OCI-LY1 (cell line): ENCODE measurements at regions not wholly inside any gene's neighbourhood (a gene's known extent, or its start where the extent isn't known, plus 50 kb on each side); places are given as distances from the start of the nearest gene placed in this dataset.

ENCODE experiments used
- H2AFZ ChIP-seq: fragments of 200-600 bp; sonication (generic), shearing (Covaris generic); 2 replicates; pipeline ENCODE4 v1.6.0; 2014; ENCODE audit warnings: antibody characterized with exemption, mild to moderate bottlenecking, low read length
- H3F3A ChIP-seq: fragments of 200-600 bp; sonication (generic), shearing (Covaris generic); 2 replicates; pipeline ENCODE4 v1.6.0; 2014; ENCODE audit warnings: mild to moderate bottlenecking, antibody characterized with exemption, low read length, moderate library complexity; ENCODE audit not compliant: insufficient read depth
- H3K27ac ChIP-seq: fragments of 200-600 bp; sonication (generic); 2 replicates; pipeline ENCODE4 v1.5.1; 2014; ENCODE audit warnings: low read length, mixed run types, mild to moderate bottlenecking, low read depth; ENCODE audit not compliant: poor library complexity, severe bottlenecking
- H3K27me3 ChIP-seq: fragments of 200-600 bp; sonication (generic); 2 replicates; pipeline ENCODE4 v1.6.0; 2014; ENCODE audit warnings: antibody characterized with exemption, mild to moderate bottlenecking, low read length, moderate library complexity; ENCODE audit not compliant: insufficient read depth
- H3K36me3 ChIP-seq: fragments of 200-600 bp; sonication (generic); 2 replicates; pipeline ENCODE4 v1.6.1; 2014; ENCODE audit warnings: mild to moderate bottlenecking, antibody characterized with exemption, low read length, moderate library complexity, mixed read lengths; ENCODE audit not compliant: insufficient read depth
- H3K4me1 ChIP-seq: fragments of 200-600 bp; sonication (generic); 2 replicates; pipeline ENCODE4 v1.5.1; 2014; ENCODE audit warnings: mild to moderate bottlenecking, low read length, moderate library complexity; ENCODE audit not compliant: insufficient read depth, severe bottlenecking
- H3K4me2 ChIP-seq: fragments of 200-600 bp; sonication (generic), shearing (Covaris generic); 2 replicates; pipeline ENCODE4 v1.6.1; 2014; ENCODE audit warnings: low read length
- H3K4me3 ChIP-seq: fragments of 200-600 bp; sonication (generic); 2 replicates; pipeline ENCODE4 v1.5.1; 2014; ENCODE audit warnings: low read length, low read depth, mild to moderate bottlenecking, mixed read lengths; ENCODE audit not compliant: poor library complexity, severe bottlenecking
- H3K79me2 ChIP-seq: fragments of 200-600 bp; shearing (Covaris generic); 2 replicates; pipeline ENCODE4 v1.6.1; 2016; ENCODE audit warnings: mixed run types, low read length, mixed read lengths; ENCODE audit not compliant: insufficient read depth
- H3K9ac ChIP-seq: fragments of 200-600 bp; sonication (generic), shearing (Covaris generic); 2 replicates; pipeline ENCODE4 v1.6.1; 2014; ENCODE audit warnings: mild to moderate bottlenecking, low read length, mixed read lengths
- H3K9me2 ChIP-seq: fragments of 200-600 bp; sonication (generic), shearing (Covaris generic); 2 replicates; pipeline ENCODE4 v1.6.1; 2014; ENCODE audit warnings: low read depth, mild to moderate bottlenecking, low read length, mixed read lengths
- H3K9me3 ChIP-seq: fragments of 200-600 bp; shearing (Covaris generic); 2 replicates; pipeline ENCODE4 v1.6.1; 2014; ENCODE audit warnings: low read length, mixed read lengths
- H4K20me1 ChIP-seq: fragments of 200-600 bp; sonication (generic), shearing (Covaris generic); 2 replicates; pipeline ENCODE4 v1.6.0; 2016; ENCODE audit warnings: mild to moderate bottlenecking, low read length; ENCODE audit not compliant: insufficient read depth
- EZH2 ChIP-seq: fragments of 200-600 bp; sonication (generic), shearing (Covaris generic); IDR thresholded peaks from 2 replicates; pipeline ENCODE4 v1.8.0; 2017; ENCODE audit warnings: borderline replicate concordance, mixed run types, mild to moderate bottlenecking, antibody characterized with exemption, low read length, moderate library complexity, mixed read lengths
- TF ChIP-seq, protein P1 (sequence below): fragments of 200-600 bp; sonication (generic), shearing (Covaris generic); IDR thresholded peaks from 2 replicates; pipeline ENCODE4 v1.5.1; 2017; ENCODE audit warnings: mild to moderate bottlenecking, antibody characterized with exemption, low read length, moderate library complexity, mixed read lengths

DNA sequence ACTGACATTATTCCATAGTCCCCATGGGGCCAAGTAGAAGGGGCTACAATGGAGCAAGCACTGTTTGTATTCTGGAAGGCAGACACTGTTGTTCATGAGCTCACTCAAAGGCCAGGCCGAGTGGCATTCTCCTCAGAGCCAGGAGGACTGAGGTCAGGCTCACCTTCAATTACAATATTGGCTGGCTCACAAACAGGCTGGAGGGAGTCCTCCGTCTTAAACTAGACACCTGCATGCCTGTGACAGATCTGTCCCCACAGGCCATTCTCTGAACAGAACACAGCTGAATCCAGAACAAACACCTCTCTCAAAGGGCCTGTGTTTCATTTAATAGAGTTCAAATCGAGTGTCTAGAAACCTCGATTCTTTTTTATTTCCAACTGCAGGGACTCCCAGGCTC lies 347.4 kb upstream of the PPP2R3A start:
- Histone ChIP-seq H3K79me2 (no peaks in the 10 kb centered on the region), H3K9me2 (no peaks in the 10 kb centered on the region), H3K4me2 (no peak overlapping the region), H4K20me1 (no peaks in the 10 kb centered on the region), H3K27ac (no peak overlapping the region), H3K4me1 (no peaks in the 10 kb centered on the region), H3K36me3 (no peaks in the 10 kb centered on the region), H3K27me3 (no peaks in the 10 kb centered on the region), H3K9ac (no peak overlapping the region), H3F3A (no peaks in the 10 kb centered on the region), H3K9me3 (no peaks in the 10 kb centered on the region), H3K4me3 (no peak overlapping the region), H2AFZ (no peak overlapping the region)
- TF ChIP-seq, protein P1, sequence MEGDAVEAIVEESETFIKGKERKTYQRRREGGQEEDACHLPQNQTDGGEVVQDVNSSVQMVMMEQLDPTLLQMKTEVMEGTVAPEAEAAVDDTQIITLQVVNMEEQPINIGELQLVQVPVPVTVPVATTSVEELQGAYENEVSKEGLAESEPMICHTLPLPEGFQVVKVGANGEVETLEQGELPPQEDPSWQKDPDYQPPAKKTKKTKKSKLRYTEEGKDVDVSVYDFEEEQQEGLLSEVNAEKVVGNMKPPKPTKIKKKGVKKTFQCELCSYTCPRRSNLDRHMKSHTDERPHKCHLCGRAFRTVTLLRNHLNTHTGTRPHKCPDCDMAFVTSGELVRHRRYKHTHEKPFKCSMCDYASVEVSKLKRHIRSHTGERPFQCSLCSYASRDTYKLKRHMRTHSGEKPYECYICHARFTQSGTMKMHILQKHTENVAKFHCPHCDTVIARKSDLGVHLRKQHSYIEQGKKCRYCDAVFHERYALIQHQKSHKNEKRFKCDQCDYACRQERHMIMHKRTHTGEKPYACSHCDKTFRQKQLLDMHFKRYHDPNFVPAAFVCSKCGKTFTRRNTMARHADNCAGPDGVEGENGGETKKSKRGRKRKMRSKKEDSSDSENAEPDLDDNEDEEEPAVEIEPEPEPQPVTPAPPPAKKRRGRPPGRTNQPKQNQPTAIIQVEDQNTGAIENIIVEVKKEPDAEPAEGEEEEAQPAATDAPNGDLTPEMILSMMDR = no peak
- TF ChIP-seq EZH2 = no peak

DNA sequence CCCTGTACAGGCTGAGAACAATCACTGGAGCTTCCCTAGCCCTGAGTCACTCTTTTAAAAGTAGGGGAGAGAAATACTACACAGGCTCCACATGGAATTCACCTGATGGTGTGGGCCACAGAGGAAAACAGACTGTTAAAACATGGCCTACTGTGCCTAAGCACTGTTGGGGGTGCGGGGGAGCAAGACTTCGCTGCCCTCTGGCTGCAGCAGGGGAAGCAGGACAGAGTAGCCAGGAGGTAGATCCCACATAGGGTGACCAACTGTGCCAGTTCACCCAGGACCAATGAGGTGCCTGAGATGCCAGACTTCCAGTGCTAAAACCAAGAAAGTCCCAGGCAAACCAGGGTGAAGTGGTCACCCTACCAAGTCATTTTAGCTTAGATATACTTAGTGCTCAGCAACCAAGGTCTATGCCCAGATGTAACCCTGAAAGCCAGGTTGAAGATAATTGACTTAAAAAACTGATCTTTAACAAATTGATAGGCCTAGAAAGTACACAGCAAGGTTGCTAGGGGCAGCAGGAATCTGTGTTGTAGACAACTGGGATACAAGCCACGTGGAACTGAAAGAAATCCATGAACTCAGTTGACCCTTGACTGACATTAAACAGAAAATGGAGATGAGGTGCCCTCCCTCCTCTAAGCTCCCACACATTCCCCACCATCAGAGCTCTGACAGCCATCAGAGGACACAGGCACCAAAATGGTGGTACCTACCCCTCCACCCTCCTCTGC lies 344.2 kb upstream of the PPP2R3A start:
- TF ChIP-seq, protein P1 = no peak
- TF ChIP-seq EZH2 = no peak
- Histone ChIP-seq H3K9me3 (no peaks in the 10 kb centered on the region), H2AFZ (no peak overlapping the region), H3F3A (no peaks in the 10 kb centered on the region), H4K20me1 (no peaks in the 10 kb centered on the region), H3K27me3 (no peaks in the 10 kb centered on the region), H3K4me1 (no peaks in the 10 kb centered on the region), H3K4me2 (no peak overlapping the region), H3K27ac (no peak overlapping the region), H3K9me2 (no peaks in the 10 kb centered on the region), H3K9ac (no peak overlapping the region), H3K36me3 (no peaks in the 10 kb centered on the region), H3K4me3 (no peak overlapping the region), H3K79me2 (no peaks in the 10 kb centered on the region)

GRCh38 chr3:135622215-135622614 lies 343.3 kb upstream of the PPP2R3A start:
- Histone ChIP-seq H3K79me2 (no peaks in the 10 kb centered on the region), H3K27ac (no peak overlapping the region), H4K20me1 (no peaks in the 10 kb centered on the region), H3K4me3 (no peak overlapping the region), H3K27me3 (no peaks in the 10 kb centered on the region; the same call in 1 of the 2 replicates), H3K4me2 (no peak overlapping the region), H3K9ac (no peak overlapping the region), H2AFZ (no peak overlapping the region), H3K9me3 (no peaks in the 10 kb centered on the region), H3K36me3 (no peaks in the 10 kb centered on the region), H3F3A (no peaks in the 10 kb centered on the region), H3K4me1 (no peaks in the 10 kb centered on the region), H3K9me2 (no peaks in the 10 kb centered on the region)
- TF ChIP-seq EZH2 = no peak
- TF ChIP-seq, protein P1 = no peak
